HFF-Myc (cell line): ENCODE measurements at regions not wholly inside any gene's neighbourhood (a gene's known extent, or its start where the extent isn't known, plus 50 kb on each side); places are given as distances from the start of the nearest gene placed in this dataset.

Source experiments
- DNase-seq: peaks from one replicate; pipeline ENCODE4 v3.0.0-alpha.2; 2011; ENCODE audit warnings: low read depth; ENCODE audit errors: extremely low read depth
- H3K4me3 ChIP-seq: replicated peaks from 2 replicates; pipeline ENCODE4 v1.5.1; 2011; ENCODE audit warnings: low read depth, mild to moderate bottlenecking, control low read depth, low read length
- CTCF ChIP-seq: IDR thresholded peaks from 2 replicates; pipeline ENCODE4 v1.5.1; 2012; ENCODE audit warnings: mild to moderate bottlenecking, low read depth, low read length, control low read depth; ENCODE audit errors: missing control alignments

GRCh38 chr12:88251798-88252197 lies 109.7 kb downstream of the TMTC3 start:
- TF ChIP-seq CTCF = no peak
- H3K4me3 ChIP-seq = no peak overlapping the region
- no peak for DNase-seq

- DNase-seq = no peak
- no peak overlapping the region for H3K4me3 ChIP-seq
- TF ChIP-seq CTCF = no peak
These were observed 111.4 kb downstream of the TMTC3 start for GRCh38 chr12:88253371-88253978.

DNA sequence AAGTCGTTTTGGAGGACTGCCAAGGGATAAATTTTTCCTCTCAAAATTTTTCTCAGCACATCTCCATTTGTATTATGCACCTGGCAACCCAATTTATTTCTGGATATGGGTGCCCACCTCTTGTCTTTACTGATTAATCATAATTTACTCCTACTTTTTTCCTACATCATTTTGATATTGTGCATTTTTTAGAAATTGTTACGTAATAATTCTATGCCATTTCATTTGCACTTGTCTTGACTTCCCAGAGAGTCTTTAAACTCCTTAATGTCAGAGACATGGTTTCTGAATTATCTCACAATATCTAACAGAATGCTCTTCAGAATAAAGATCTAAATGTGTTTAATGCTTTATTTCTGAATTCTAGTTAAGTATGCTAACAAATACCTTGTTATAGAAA lies 113.1 kb downstream of the TMTC3 start:
- no peak for TF ChIP-seq CTCF
- no peak for DNase-seq
- H3K4me3 ChIP-seq = no peak overlapping the region

DNA sequence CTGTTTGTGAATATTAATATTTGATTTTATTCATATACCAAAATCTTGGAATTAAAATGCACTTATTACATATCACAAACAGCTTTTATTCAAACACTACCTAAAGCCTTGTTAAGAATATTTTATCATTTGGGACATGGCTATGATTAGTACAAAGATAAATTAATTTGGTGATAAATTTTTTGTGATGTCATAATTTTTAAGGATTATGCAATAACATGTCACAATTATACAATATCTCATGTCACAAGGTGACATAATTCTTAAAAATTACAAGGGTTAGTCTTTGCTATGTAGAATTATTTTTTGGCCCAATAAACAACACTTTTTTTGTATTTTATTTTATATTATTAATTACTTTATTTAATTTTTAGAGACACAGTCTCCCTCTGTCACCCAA lies 113.7 kb downstream of the TMTC3 start:
- no peak for DNase-seq
- no peak for TF ChIP-seq CTCF
- H3K4me3 ChIP-seq = no peak overlapping the region

- no peak for TF ChIP-seq CTCF
- DNase-seq = peak; percentile 86
- H3K4me3 ChIP-seq = no peak overlapping the region
These were observed 116.3 kb downstream of the TMTC3 start for GRCh38 chr12:88258396-88258795.

DNA sequence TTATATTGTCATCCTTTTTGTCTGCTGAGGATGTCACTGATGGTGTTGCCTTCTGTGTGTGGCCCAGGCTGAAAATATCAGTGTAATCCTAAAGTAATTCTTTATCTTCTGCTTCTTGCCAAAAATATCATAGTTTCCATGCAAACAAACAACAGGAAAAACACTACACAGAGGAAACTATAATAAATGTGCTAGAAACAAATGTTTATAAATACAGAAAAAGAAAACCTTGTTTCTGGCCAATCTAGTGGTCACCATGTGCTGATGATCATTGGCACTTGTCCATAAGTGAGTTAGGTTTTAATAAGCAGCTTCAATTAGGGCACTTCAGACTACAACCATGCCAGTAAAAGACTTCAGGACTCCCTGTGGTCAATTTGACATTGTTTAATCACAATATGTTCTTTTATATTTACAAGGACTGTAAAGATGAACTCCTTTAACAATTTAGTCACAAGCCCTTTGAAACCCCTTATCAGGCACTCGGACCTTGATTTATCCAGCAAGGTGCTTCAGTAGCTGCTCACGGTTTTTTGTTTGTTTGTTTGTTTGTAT lies 124.8 kb downstream of the TMTC3 start:
- DNase-seq = peak; percentile 35
- no peak overlapping the region for H3K4me3 ChIP-seq
- TF ChIP-seq CTCF = no peak

DNA sequence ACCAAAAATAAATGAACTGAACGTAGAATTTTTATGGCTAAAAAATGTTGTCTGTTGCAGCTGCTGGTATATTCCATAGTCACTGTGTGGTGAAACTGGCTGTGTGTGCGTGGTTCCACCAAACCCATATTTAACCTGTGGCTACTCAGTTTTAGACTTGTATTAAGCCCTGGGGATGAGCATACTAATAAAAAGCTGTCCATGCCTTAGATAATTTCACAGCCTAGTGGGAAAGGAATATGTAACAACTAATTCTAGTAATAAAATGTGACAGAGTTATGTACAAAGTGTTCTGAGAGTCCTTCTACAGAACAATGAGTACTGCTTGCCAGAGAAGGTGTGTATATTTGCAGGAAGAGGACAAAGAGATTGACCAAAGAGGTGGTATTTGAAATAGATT lies 125.5 kb downstream of the TMTC3 start:
- H3K4me3 ChIP-seq = no peak overlapping the region
- no peak for DNase-seq
- no peak for TF ChIP-seq CTCF
